HG02678 (cell line): ENCODE measurements at regions not wholly inside any gene's neighbourhood (a gene's known extent, or its start where the extent isn't known, plus 50 kb on each side); places are given as distances from the start of the nearest gene placed in this dataset.
A peak's percentile ranks its signal among the peaks of the same experiment; 100 is the strongest.

ENCODE experiments used
- ATAC-seq: cut with Tn5 transposase; IDR thresholded peaks from one replicate; pipeline ENCODE4 v1.9.1; 2021; ENCODE audit warnings: mild to moderate bottlenecking, moderate library complexity; ENCODE audit not compliant: unreplicated experiment

GRCh38 chr10:6660460-6660859, 80.4 kb upstream of the PRKCQ start:
- ATAC-seq = no peak

DNA sequence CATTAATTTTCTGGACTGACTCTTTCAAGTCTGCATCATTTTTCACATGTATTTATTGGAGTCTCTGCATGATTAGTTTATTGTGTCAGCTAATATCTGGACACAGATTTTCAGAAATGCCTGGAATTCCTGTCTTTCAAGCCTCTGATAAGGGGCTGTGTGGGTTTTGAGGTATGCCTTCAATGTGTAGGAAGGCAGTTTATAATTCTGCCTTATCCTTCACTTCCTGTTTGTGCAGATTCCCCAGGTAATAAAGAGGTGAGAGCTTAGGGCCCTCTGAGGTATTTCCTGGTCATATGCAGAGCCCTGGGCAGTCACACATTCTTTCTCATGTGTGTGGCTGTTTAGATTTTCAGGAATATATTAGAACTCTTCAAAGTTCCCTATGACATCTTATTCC, 79.4 kb upstream of the PRKCQ start:
- ATAC-seq = no peak

DNA sequence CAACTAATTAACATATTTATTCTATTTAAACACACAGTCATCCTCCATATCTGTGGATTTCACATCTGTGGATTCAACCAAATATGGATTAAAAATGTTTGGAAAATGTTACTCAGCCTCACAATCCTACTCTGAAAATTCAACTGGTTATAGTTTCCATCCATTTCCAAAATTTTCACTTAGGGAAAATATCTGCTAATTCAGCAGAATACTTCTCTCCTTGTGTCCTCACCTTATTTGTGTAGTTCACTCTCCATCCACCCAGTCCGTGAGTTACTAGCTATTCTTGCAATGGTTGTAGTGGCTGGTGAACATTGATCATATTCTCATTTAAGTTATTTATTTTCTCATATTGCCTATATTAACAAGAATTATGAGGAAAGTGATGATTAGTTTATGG, 77.6 kb upstream of the PRKCQ start:
- no peak for ATAC-seq

DNA sequence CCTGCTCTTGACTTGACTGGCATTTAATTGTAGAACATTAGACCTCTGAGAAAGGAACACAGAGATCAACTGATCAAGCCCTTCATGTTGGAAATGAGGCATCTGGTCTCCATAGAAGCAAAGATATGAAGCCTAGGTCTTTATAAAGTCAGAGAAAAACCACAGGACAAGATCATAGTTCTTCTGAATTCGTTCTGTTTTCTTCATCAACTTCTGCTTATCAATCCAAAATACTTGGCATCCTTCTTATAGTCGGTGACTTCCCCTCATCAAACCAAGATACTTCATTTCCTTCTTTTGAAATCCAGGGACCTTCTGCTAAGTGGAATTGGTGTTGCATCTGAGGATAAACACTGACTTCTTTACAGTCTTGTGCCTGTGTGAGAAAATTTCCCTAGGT, 77.1 kb upstream of the PRKCQ start:
- no peak for ATAC-seq

- no peak for ATAC-seq
These were observed 74.5 kb upstream of the PRKCQ start for GRCh38 chr10:6654571-6654970.

- no peak for ATAC-seq
These were observed 70.5 kb upstream of the PRKCQ start for GRCh38 chr10:6650586-6650985.

DNA sequence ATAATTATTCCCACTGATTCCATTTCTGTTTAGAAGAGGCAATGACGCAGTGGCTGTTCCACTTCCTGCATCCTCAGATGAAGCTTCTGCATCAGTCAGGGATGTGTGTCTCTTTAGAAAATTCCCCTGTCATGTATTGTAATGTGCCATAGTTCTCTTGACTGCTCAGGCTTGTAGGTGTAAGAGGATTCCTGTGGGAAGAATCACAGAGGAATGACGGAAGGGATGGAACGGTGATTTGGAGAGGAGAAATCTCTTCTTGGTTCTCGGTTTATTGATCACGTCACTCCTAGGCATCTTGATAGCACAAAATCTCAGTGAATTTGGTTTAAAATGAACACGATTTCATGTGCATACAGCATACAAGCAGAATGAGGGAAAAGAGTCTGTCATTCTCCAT, 69.8 kb upstream of the PRKCQ start:
- ATAC-seq = no peak

GRCh38 chr10:6648894-6649720, 69.0 kb upstream of the PRKCQ start:
- ATAC-seq = no peak

DNA sequence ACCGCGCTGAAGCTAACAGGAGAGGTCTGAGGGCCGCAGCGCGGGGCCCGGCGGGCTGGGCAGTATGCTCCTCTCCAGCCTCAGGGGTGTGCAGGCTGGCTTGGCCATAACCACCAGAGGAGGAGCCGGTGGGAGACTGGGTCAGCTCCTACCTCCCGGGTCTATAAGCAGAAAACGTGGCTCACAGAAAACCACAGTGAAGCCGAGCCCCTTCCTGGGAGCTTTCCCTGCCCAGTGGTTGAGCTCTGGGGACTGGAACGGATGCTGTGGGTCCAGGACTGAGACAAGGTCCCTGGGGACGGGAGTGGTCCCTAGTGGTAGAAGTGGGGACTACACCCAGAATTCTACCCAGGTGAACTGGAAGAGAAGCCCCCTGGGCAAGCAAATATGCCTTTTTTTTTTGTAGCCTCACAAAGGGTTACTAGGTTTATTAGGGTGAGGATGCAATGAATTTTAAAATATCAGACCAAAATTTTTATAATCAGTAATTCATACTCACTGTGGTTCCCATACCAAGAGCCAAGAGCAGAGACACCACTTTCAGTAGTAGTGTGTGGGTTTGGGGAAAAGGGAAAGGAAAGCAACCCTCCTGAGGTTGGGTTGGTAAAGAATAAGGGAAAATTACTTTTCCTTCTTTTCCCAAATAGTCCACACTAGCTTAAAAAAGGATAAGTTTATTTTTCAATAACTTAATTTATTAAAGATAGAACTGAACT, 67.9 kb upstream of the PRKCQ start:
- ATAC-seq = peak; percentile 88

DNA sequence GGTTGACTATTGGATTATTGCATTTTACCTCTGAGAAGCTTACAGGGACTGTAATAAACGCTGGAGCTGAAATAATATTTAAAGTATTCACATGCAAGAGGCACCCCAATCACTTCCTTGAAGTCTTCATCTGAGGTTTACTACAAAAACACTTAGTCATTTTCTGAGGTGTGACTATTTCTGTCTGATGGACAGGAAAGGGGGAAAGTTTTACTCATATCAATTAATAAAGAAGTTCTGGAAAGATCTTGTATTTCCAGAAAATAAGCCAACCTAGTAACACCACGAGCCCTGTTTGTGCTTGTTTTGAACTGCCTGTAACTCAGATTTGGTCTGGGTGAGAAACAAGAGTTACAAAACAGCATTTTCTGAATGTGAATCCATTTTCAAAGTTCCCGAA, 63.9 kb upstream of the PRKCQ start:
- ATAC-seq = no peak

DNA sequence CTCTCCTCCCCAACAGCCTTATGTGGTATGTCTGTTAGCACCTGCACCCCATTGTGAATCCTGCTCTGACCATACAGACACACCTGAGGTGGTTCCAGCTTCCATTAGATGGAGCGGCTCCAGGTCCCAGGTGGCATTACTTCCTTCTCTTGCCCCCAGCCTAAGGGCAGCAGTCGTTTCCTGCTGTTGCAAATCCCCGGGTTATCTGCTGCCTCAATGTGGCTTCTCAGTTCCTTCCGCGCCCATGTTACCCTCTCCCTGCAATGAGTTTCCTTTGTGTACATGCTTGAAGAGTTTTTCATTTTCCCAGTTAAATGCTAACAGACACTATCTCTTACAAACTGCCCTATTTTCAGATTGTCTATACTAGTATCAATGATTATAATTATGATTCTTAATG, 62.8 kb upstream of the PRKCQ start:
- ATAC-seq = no peak

DNA sequence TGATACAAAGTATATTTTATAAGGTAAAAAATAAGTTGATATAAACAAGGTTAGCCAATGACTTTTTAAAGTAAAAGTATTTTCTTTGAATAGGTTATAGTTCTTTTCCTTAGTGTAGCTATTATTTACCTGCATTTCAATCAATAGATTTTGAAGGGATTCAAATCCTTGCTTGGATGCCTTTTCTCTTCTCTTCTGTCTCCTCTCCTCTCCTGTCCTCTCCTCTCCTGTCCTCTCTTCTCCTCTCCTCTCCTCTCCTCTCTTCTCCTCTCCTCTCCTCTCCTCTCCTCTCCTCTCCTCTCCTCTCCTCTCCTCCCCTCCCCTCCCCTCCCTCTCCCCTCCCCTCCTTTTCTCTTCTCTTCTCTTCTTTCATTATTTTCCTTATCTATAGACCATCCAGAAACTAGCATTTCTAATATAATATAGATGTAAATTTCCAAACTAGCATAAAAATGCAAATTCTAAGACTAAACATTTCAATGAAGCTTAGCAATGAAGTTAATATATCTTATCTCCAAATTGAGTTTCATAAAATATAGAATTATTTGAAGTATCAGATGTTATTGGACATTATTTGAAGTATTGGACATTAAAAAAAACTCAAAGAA, 60.5 kb upstream of the PRKCQ start:
- no peak for ATAC-seq

GRCh38 chr10:6637053-6637452, 57.0 kb upstream of the PRKCQ start:
- no peak for ATAC-seq

- ATAC-seq = no peak
These were observed 55.7 kb upstream of the PRKCQ start for GRCh38 chr10:6635784-6636183.
